Omental fat pad (tissue), 3 donors: ENCODE measurements at regions not wholly inside any gene's neighbourhood (a gene's known extent, or its start where the extent isn't known, plus 50 kb on each side); places are given as distances from the start of the nearest gene placed in this dataset.

Experiments used
- ATAC-seq: fragments of 150-250 bp; one replicate; pipeline ENCODE4 v1.9.1; 2016; ENCODE audit warnings: mild to moderate bottlenecking, moderate library complexity; ENCODE audit not compliant: low FRiP score
- DNase-seq: peaks from one replicate; pipeline ENCODE4 v3.0.0-alpha.2; 2019; ENCODE audit warnings: low spot score
- CTCF ChIP-seq, 3 donors: fragments of 450-650 bp; IDR thresholded peaks; one replicate each; pipeline ENCODE4 v1.5.1; 2016 to 2017; ENCODE audit warnings: antibody characterized with exemption in 3 of 3, mild to moderate bottlenecking in 3 of 3, moderate library complexity in 2 of 3

DNA sequence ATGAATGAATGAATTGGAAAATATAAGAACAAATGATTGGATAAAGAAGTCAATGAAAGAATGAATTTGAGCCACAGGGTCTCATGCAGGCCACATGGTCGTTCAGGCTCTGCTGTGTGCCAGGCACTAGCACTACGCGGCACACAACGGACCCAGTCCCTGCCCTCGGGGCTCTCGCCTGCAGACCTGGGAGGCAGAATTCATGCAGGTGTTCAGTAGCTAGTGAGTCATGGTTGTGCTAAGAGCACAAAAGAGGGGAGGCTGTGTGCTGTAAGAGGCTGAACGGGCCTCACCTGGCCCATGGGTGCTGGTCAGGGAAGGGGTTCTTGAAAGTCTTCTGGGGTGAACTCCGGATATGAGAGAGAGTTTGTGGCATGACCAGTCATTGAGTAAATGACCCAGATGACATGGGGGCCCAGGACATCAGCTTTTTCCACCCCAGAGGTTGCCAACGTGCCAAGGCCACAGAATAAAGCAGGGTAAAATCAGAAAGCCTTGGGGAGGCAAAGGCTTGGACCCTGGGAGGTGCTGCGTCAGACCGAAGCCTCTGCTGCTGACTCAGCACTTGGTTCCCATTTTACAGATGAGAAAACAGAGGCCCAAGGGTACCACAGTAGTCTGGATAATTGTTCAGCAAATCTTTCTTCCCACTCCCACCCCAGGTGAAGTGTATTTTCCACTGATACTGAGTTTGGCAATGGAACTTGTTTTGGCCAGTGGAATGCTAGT lies 264.3 kb upstream of the MVB12B start:
- no peak for TF ChIP-seq CTCF (IDR thresholded peaks at IDR 0.05)
- DNase-seq (no peak), ATAC-seq (no peak)

DNA sequence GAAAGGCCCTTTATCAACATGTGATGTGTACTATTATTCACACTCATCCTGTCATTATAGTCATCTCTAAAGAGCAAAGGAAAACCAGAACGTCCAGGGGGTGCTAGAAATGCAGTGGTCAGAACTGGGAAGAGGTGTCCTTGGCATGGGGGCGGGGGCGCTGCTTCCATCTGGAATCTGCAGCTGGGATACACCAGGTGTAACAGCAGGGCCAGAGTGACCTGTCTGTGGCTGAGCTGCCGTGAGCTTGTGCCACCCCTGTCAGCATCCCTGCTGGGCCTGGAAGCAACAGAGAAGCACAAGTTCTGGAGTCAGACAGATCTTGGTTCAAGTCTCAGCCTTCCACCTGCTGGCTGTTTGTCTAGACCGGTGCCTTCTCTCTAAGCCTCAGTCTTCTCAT lies 263.3 kb upstream of the MVB12B start:
- no peak for ATAC-seq
- DNase-seq, result no peak
- no peak for TF ChIP-seq CTCF (IDR thresholded peaks at IDR 0.05)

- TF ChIP-seq CTCF (IDR thresholded peaks at IDR 0.05), result no peak
- DNase-seq, result no peak
- no peak for ATAC-seq
Measured at GRCh38 chr9:126066131-126066530, 260.5 kb upstream of the MVB12B start.

DNA sequence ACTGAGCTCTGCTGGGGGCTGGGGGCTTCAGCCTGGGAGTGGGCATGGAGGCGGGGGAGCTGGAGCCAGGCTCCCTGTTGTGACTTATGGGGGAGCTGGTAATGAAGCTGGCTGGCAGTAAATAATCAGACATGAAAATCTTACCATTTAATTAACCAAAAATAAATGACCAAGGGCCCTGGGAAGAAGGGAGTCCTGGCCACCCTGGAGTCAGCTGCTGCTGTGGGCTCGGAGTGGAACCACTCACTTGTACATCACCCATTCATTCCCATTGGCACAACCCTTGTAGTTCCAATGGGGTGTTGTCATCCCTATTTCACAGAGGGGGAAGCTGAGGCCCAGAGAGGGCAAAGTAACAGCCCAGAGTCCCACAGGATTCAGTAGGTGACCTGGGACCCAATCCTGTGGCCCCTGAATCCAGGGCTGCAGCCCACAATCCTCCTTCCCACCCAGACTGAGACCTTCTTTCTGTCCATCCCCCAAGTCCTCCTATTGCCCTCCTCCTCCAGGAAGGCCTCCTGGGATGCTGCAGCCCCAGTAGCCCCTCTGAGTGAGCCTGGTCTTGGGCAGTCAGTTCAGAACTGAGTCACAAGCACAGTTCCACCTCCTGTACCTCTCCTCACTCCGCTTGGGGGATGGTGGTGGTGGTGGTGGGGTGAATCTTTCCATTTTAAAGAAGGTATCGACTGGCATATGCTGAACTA lies 259.4 kb upstream of the MVB12B start:
- ATAC-seq (no peak), DNase-seq (no peak)
- TF ChIP-seq CTCF (IDR thresholded peaks at IDR 0.05), result no peak

GRCh38 chr9:126068534-126069230 lies 257.9 kb upstream of the MVB12B start:
- ATAC-seq, result no peak
- DNase-seq, result no peak
- no peak for TF ChIP-seq CTCF (IDR thresholded peaks at IDR 0.05)

DNA sequence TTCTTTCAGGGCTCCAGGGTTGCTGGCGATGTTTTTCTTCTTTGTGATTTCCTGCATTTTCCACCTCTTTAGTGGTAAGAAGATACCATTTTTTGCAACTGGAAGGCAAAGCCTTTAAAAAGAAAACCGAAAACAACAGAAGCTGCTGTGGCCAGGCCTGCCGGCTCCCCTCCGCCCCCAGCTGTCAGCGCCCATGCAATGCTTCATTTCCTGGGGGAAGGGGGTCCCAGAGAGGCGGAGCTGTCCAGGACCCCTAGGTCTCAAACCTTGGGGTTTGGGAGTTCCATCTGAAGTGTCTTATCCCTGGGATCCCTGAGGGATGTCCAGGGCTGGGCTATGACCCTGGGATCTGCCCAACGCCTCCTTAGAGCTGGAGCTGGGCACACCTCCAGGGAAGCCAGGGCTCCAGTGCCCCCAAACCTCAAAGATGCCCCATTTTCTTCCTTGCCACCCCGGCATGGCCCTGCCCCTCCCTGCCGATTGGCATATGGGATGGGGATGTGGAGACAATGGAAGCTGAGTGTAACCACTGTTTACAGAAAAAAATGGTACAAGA lies 257.2 kb upstream of the MVB12B start:
- ATAC-seq (no peak), DNase-seq (no peak)
- no peak for TF ChIP-seq CTCF (IDR thresholded peaks at IDR 0.05)
